Cortex of kidney (tissue), 1 donor: ENCODE measurements at regions not wholly inside any gene's neighbourhood (a gene's known extent, or its start where the extent isn't known, plus 50 kb on each side); places are given as distances from the start of the nearest gene placed in this dataset.

Experiments used
- DNase-seq: peaks from one replicate; lab custom pipeline; 2025; lab: John Stamatoyannopoulos, UW

GRCh38 chr5:8138884-8139283 is 269.9 kb downstream of the MTRR start:
- DNase-seq = no peak

- DNase-seq = no peak
Observed at GRCh38 chr5:8150791-8151190, 281.8 kb downstream of the MTRR start.

- no peak for DNase-seq
Observed at GRCh38 chr5:8156706-8157105, 287.8 kb downstream of the MTRR start.

- no peak for DNase-seq
Observed at GRCh38 chr5:8157320-8157822, 288.4 kb downstream of the MTRR start.

GRCh38 chr5:8176101-8176693 is 307.2 kb downstream of the MTRR start:
- DNase-seq = no peak

GRCh38 chr5:8184455-8185063 is 315.6 kb downstream of the MTRR start:
- DNase-seq = no peak

- no peak for DNase-seq
Observed at GRCh38 chr5:8185852-8186251, 316.9 kb downstream of the MTRR start.

GRCh38 chr5:8188874-8189565 is 320.1 kb downstream of the MTRR start:
- no peak for DNase-seq

GRCh38 chr5:8192840-8193239 is 323.9 kb downstream of the MTRR start:
- DNase-seq = no peak

- no peak for DNase-seq
Observed at GRCh38 chr5:8196061-8196460, 327.1 kb downstream of the MTRR start.

GRCh38 chr5:8208307-8208706 is 339.4 kb downstream of the MTRR start:
- DNase-seq = no peak

GRCh38 chr5:8209500-8209899 is 340.6 kb downstream of the MTRR start:
- DNase-seq = no peak

- no peak for DNase-seq
Observed at GRCh38 chr5:8213701-8214240, 344.8 kb downstream of the MTRR start.

GRCh38 chr5:8216921-8217320 is 348.0 kb downstream of the MTRR start:
- DNase-seq = no peak

GRCh38 chr5:8226148-8226547 is 357.2 kb downstream of the MTRR start:
- DNase-seq = no peak

GRCh38 chr5:8227112-8227511 is 358.2 kb downstream of the MTRR start:
- no peak for DNase-seq

- no peak for DNase-seq
Observed at GRCh38 chr5:8229551-8229950, 360.6 kb downstream of the MTRR start.

GRCh38 chr5:8230868-8231267 is 361.9 kb downstream of the MTRR start:
- no peak for DNase-seq

- DNase-seq = no peak
Observed at GRCh38 chr5:8233479-8233878, 364.5 kb downstream of the MTRR start.

GRCh38 chr5:8234179-8234770 is 365.3 kb downstream of the MTRR start:
- DNase-seq = no peak

- DNase-seq = no peak
Observed at GRCh38 chr5:8238080-8238479, 369.1 kb downstream of the MTRR start.

GRCh38 chr5:8239198-8239597 is 370.2 kb downstream of the MTRR start:
- no peak for DNase-seq

GRCh38 chr5:8239646-8240045 is 370.7 kb downstream of the MTRR start:
- no peak for DNase-seq
